ENCODE measurements at regions not wholly inside any gene's neighbourhood (a gene's known extent, or its start where the extent isn't known, plus 50 kb on each side); places are given as distances from the start of the nearest gene placed in this dataset.
A peak's percentile ranks its signal among the peaks of the same experiment; 100 is the strongest.

DNA sequence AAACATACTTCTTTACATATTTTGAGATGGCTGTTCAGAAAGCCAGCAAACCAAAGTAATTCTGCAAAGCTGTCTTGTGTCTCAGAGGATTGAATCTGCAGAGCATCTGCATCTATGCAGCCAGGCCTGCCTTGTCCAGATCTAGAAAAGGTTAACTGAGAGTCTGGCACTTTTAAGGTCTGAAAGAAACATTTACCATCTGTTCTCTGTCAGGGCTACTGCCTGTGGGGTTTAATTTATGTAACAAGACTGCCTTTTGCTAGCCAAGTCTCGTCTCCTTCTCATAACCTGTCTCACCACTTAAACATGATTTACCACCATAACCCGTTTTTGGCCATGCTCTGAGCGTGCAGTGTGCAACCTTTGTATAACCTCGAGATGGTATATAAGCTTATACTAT, 194.2 kb downstream of the SYT10 start:
- TF ChIP-seq EP300 (IDR thresholded peaks at IDR 0.05) = peak in 1 of 4 donors; percentile 33
- no peak for TF ChIP-seq POLR2A (IDR thresholded peaks at IDR 0.05)

Data from sigmoid colon (tissue), 4 donors.